ENCODE measurements at regions not wholly inside any gene's neighbourhood (a gene's known extent, or its start where the extent isn't known, plus 50 kb on each side); places are given as distances from the start of the nearest gene placed in this dataset.

- TF ChIP-seq CTCF (IDR thresholded peaks at IDR 0.05) = no peak
- no peak for TF ChIP-seq POLR2A (IDR thresholded peaks at IDR 0.05)
- no peak for TF ChIP-seq EP300 (IDR thresholded peaks at IDR 0.05)
Observed at GRCh38 chr9:88803546-88804253, 187.6 kb upstream of the S1PR3 start.

Data from ovary (tissue), 3 donors.